Epithelial cell of proximal tubule (primary cell): ENCODE measurements at regions not wholly inside any gene's neighbourhood (a gene's known extent, or its start where the extent isn't known, plus 50 kb on each side); places are given as distances from the start of the nearest gene placed in this dataset.
"Not testable (repeated sequence)": the region's sequence is repeated elsewhere in the genome, so short reads cannot be mapped to it uniquely, and the experiment has no call there.

ENCODE experiments used
- DNase-seq: peaks from one replicate; pipeline ENCODE4 v3.0.0-alpha.2; 2011; ENCODE audit warnings: low read depth
- H3K4me3 ChIP-seq: 2 replicates; pipeline ENCODE4 v1.5.1; 2011; ENCODE audit warnings: low read depth, mild to moderate bottlenecking, low read length
- CTCF ChIP-seq: conservative IDR thresholded peaks from 2 replicates; pipeline ENCODE4 v1.5.1; 2012; ENCODE audit warnings: low read depth, mild to moderate bottlenecking, low read length

- no peak for DNase-seq
- TF ChIP-seq CTCF: no peak
Observed at GRCh38 chr1:148379697-148380096, 103.4 kb downstream of the PPIAL4G start.

GRCh38 chr1:148379170-148379500 is 104.0 kb downstream of the PPIAL4G start:
- no peak overlapping the region for H3K4me3 ChIP-seq
- DNase-seq: no peak
- TF ChIP-seq CTCF: no peak

More at GRCh38 chr1:148379697-148380096, 103.4 kb downstream of the PPIAL4G start:
- H3K4me3 ChIP-seq: no peak overlapping the region

- DNase-seq, H3K4me3 ChIP-seq: not testable (repeated sequence)
Observed at GRCh38 chr1:148377992-148378391, 105.1 kb downstream of the PPIAL4G start.

GRCh38 chr1:148377045-148377444 is 106.1 kb downstream of the PPIAL4G start:
- not testable (repeated sequence) for DNase-seq, H3K4me3 ChIP-seq

- TF ChIP-seq CTCF: no peak
- no peak overlapping the region for H3K4me3 ChIP-seq
Observed at GRCh38 chr1:148374101-148374500, 109.0 kb downstream of the PPIAL4G start.

GRCh38 chr1:148373192-148373925 is 109.7 kb downstream of the PPIAL4G start:
- no peak for DNase-seq
- TF ChIP-seq CTCF: no peak

More at GRCh38 chr1:148374101-148374500, 109.0 kb downstream of the PPIAL4G start:
- DNase-seq: no peak

GRCh38 chr1:148372731-148373130 is 110.4 kb downstream of the PPIAL4G start:
- no peak for DNase-seq
- TF ChIP-seq CTCF: no peak
- H3K4me3 ChIP-seq: no peak overlapping the region

More at GRCh38 chr1:148373192-148373925, 109.7 kb downstream of the PPIAL4G start:
- H3K4me3 ChIP-seq: no peak overlapping the region

GRCh38 chr1:148372051-148372726 is 110.9 kb downstream of the PPIAL4G start:
- H3K4me3 ChIP-seq: not testable (repeated sequence)

More at GRCh38 chr1:148372051-148372726, 110.9 kb downstream of the PPIAL4G start:
- not testable (repeated sequence) for DNase-seq
